ENCODE measurements at regions not wholly inside any gene's neighbourhood (a gene's known extent, or its start where the extent isn't known, plus 50 kb on each side); places are given as distances from the start of the nearest gene placed in this dataset.

DNA sequence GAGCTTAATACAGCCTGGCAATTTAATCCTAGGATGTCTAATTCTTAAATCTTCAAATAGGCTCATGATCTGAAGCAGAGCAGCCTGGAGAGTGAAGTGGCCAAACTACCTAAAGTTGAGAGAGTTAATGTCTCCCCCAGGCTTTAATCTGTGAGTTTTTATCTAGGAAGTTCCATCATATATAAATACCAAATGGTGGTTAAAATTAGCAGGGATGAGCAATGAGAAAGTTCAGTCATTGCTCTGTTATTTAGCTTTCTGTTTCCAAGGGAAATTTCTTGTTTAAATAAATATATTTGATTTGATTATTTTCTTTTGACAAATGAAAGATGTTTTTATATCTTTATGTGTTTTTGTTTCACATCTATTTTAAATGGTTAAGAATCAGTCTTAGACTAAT lies 274.4 kb upstream of the UMPS start:
- TF ChIP-seq, protein P1, sequence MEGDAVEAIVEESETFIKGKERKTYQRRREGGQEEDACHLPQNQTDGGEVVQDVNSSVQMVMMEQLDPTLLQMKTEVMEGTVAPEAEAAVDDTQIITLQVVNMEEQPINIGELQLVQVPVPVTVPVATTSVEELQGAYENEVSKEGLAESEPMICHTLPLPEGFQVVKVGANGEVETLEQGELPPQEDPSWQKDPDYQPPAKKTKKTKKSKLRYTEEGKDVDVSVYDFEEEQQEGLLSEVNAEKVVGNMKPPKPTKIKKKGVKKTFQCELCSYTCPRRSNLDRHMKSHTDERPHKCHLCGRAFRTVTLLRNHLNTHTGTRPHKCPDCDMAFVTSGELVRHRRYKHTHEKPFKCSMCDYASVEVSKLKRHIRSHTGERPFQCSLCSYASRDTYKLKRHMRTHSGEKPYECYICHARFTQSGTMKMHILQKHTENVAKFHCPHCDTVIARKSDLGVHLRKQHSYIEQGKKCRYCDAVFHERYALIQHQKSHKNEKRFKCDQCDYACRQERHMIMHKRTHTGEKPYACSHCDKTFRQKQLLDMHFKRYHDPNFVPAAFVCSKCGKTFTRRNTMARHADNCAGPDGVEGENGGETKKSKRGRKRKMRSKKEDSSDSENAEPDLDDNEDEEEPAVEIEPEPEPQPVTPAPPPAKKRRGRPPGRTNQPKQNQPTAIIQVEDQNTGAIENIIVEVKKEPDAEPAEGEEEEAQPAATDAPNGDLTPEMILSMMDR (IDR thresholded peaks at IDR 0.05; ENCODE audit: extremely low read depth, low read depth, low read length): no peak

GRCh38 chr3:124456506-124456905 lies 273.7 kb upstream of the UMPS start:
- Histone ChIP-seq H3K9me3 (ENCODE audit: low read depth, low read length) (no peaks in the 10 kb centered on the region), H4K20me1 (ENCODE audit: insufficient read depth, low read length) (no peaks in the 10 kb centered on the region), H3K4me2 (ENCODE audit: insufficient read depth, low read length) (no peak overlapping the region), H3K36me3 (ENCODE audit: insufficient read depth, low read length) (no peaks in the 10 kb centered on the region), H2AFZ (ENCODE audit: low read length) (no peak overlapping the region), H3K4me1 (ENCODE audit: insufficient read depth, low read length) (no peaks in the 10 kb centered on the region), H3K27ac (ENCODE audit: low read depth, low read length) (no peak overlapping the region), H3K79me2 (ENCODE audit: insufficient read depth, low read length) (no peaks in the 10 kb centered on the region), H3K4me3 (ENCODE audit: insufficient read depth, low read length) (no peak overlapping the region), H3K27me3 (ENCODE audit: insufficient read depth, low read length) (peaks cover 20% of the 10 kb centered on the region)
- TF ChIP-seq, protein P1 (IDR thresholded peaks at IDR 0.05; ENCODE audit: extremely low read depth, low read depth, low read length): no peak
- no peak for DNase-seq (ENCODE audit: insufficient read length, low spot score, missing footprints)

More for the DNA sequence above, 274.4 kb upstream of the UMPS start:
- no peak for DNase-seq (ENCODE audit: insufficient read length, low spot score, missing footprints)
- Histone ChIP-seq H3K4me3 (ENCODE audit: insufficient read depth, low read length) (no peak overlapping the region), H3K4me1 (ENCODE audit: insufficient read depth, low read length) (no peaks in the 10 kb centered on the region), H4K20me1 (ENCODE audit: insufficient read depth, low read length) (no peaks in the 10 kb centered on the region), H3K4me2 (ENCODE audit: insufficient read depth, low read length) (no peak overlapping the region), H3K27ac (ENCODE audit: low read depth, low read length) (no peak overlapping the region), H3K79me2 (ENCODE audit: insufficient read depth, low read length) (no peaks in the 10 kb centered on the region), H2AFZ (ENCODE audit: low read length) (no peak overlapping the region), H3K27me3 (ENCODE audit: insufficient read depth, low read length) (peaks cover 19% of the 10 kb centered on the region), H3K9me3 (ENCODE audit: low read depth, low read length) (no peaks in the 10 kb centered on the region), H3K36me3 (ENCODE audit: insufficient read depth, low read length) (no peaks in the 10 kb centered on the region)

DNA sequence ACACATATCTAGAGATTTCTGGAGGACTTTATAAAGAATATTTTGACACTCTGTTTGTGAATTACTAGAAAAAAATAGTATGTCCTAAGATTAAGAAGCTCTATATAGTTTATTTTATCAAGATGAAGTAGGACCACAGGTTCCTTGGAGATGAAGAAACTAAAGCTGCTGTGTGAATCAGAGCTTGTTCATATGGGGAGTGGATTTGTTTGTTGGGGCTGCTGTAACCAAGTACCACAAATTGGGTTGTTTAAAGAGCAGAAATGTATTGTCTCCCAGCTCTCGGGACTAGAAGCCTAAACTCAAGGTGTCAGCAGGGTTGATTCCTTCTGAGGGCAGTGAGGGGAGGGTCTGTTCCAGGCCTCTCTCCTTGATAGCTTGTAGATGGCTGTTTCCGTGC lies 270.6 kb upstream of the UMPS start:
- no peak for DNase-seq (ENCODE audit: insufficient read length, low spot score, missing footprints)
- Histone ChIP-seq H3K36me3 (ENCODE audit: insufficient read depth, low read length) (no peaks in the 10 kb centered on the region), H3K79me2 (ENCODE audit: insufficient read depth, low read length) (no peaks in the 10 kb centered on the region), H4K20me1 (ENCODE audit: insufficient read depth, low read length) (no peaks in the 10 kb centered on the region), H3K27ac (ENCODE audit: low read depth, low read length) (no peak overlapping the region), H3K9me3 (ENCODE audit: low read depth, low read length) (no peaks in the 10 kb centered on the region), H3K4me3 (ENCODE audit: insufficient read depth, low read length) (no peak overlapping the region), H3K4me2 (ENCODE audit: insufficient read depth, low read length) (no peak overlapping the region), H2AFZ (ENCODE audit: low read length) (no peak overlapping the region), H3K27me3 (ENCODE audit: insufficient read depth, low read length) (peaks cover 30% of the 10 kb centered on the region), H3K4me1 (ENCODE audit: insufficient read depth, low read length) (no peaks in the 10 kb centered on the region)
- TF ChIP-seq, protein P1 (IDR thresholded peaks at IDR 0.05; ENCODE audit: extremely low read depth, low read depth, low read length): no peak

GRCh38 chr3:124461126-124461525 lies 269.1 kb upstream of the UMPS start:
- no peaks in the 10 kb centered on the region for H4K20me1 ChIP-seq (ENCODE audit: insufficient read depth, low read length)
- no peak overlapping the region for H3K27ac ChIP-seq (ENCODE audit: low read depth, low read length)
- no peak overlapping the region for H3K4me3 ChIP-seq (ENCODE audit: insufficient read depth, low read length)
- H3K4me2 ChIP-seq (ENCODE audit: insufficient read depth, low read length): no peak overlapping the region
- peaks cover 40% of the 10 kb centered on the region for H3K27me3 ChIP-seq (ENCODE audit: insufficient read depth, low read length)
- no peaks in the 10 kb centered on the region for H3K36me3 ChIP-seq (ENCODE audit: insufficient read depth, low read length)
- H3K79me2 ChIP-seq (ENCODE audit: insufficient read depth, low read length): no peaks in the 10 kb centered on the region
- H2AFZ ChIP-seq (ENCODE audit: low read length): no peak overlapping the region
- TF ChIP-seq, protein P1 (IDR thresholded peaks at IDR 0.05; ENCODE audit: extremely low read depth, low read depth, low read length): no peak
- no peaks in the 10 kb centered on the region for H3K9me3 ChIP-seq (ENCODE audit: low read depth, low read length)
- no peaks in the 10 kb centered on the region for H3K4me1 ChIP-seq (ENCODE audit: insufficient read depth, low read length)
- DNase-seq (ENCODE audit: insufficient read length, low spot score, missing footprints): no peak
